ENCODE measurements at regions not wholly inside any gene's neighbourhood (a gene's known extent, or its start where the extent isn't known, plus 50 kb on each side); places are given as distances from the start of the nearest gene placed in this dataset.

DNA sequence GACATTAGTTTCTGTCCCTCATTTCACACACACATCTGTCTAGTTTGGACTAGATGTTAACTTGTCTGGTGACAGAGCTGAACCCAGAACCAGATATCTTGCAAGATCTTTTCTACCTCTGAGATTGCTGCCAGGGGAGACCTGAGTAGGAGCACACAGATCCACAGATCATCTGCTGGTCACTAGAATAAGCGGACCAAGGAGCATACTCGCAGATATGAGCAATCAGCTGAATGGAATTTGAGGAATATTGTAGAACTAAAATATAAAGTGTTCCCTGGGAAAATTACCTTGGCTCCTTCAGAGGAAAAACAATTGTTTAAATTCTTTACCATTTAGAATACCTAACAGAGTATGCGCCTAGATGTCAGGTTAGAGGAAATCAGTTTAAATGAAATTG is 90.7 kb downstream of the TNFSF18 start:
- DNase-seq: no peak

DNA sequence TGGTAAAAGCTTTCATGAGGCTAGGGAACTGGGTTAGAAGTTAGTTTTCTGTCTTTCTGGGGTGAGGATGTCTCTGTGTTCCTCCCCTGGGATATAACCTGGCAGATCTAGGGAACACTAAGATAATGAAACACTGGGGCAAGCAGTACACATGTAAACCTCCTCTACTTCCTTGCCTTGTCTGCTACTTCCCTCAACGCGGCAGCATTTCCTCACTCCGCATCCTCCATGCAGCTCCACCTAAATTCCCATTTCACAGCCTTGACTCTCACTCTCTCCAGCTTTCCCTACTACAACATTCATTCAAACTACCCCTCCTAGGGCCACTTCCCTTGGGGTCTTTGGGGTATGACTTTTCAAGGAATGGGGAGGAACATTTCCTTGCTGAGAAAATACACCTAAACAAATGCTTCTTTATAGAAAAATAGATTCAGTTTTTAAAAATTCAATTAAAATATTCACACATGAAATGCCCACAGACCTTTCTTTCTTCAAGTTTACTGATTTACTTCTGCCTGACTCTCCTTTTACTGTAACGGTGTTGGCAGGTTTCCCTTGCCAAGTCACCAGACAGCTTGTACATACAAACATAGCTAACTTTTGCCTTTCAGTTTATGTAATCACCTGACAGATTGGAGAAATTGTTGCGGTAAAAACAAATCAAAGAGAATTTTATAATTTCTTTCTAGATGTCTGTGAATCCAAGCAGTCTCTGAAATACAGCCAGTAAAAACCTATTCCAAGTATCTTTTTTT is 90.1 kb downstream of the TNFSF18 start:
- no peak for DNase-seq

GRCh38 chr1:172964864-172965263 is 85.9 kb downstream of the TNFSF18 start:
- DNase-seq: no peak

DNA sequence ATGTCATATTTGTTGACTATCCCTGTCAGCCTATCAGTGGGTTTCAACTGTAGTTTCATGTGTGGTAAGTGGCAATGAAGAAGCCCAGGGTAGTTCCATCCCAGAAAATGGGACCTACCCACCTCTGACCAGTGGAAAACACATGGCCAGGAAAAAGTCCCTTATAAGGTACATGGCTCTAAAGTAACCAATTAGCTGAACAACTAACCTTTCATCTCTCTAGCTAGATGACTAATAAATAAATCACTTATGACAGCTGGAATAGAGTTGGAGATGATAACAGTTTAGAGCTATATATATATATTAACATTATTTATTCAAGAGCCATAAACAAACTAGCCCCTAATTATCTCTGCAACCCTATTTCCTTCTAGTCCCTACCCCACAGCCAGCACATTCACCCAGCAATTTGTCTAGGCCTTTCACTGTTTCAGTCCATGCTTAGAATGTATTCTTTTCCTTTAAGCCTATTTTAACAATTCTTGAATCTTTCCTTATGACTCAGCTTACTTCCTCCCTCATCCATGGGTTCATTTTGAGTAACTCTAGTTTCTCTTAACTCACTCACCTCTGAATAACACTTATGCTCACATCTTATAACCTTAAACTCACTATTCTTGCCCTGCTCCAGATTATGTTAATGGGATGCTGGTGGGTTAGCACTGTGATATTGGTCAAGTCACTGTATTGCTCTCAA is 83.7 kb downstream of the TNFSF18 start:
- no peak for DNase-seq

- DNase-seq: no peak
Measured at GRCh38 chr1:172967936-172968335, 82.8 kb downstream of the TNFSF18 start.

GRCh38 chr1:172969611-172970010 is 81.1 kb downstream of the TNFSF18 start:
- no peak for DNase-seq

GRCh38 chr1:172970186-172970585 is 80.6 kb downstream of the TNFSF18 start:
- no peak for DNase-seq

GRCh38 chr1:172971241-172971640 is 79.5 kb downstream of the TNFSF18 start:
- DNase-seq: no peak

GRCh38 chr1:172972258-172972657 is 78.5 kb downstream of the TNFSF18 start:
- DNase-seq: no peak

GRCh38 chr1:172973424-172973823 is 77.3 kb downstream of the TNFSF18 start:
- DNase-seq: no peak

- no peak for DNase-seq
Measured at GRCh38 chr1:172976222-172977041, 74.3 kb downstream of the TNFSF18 start.

DNA sequence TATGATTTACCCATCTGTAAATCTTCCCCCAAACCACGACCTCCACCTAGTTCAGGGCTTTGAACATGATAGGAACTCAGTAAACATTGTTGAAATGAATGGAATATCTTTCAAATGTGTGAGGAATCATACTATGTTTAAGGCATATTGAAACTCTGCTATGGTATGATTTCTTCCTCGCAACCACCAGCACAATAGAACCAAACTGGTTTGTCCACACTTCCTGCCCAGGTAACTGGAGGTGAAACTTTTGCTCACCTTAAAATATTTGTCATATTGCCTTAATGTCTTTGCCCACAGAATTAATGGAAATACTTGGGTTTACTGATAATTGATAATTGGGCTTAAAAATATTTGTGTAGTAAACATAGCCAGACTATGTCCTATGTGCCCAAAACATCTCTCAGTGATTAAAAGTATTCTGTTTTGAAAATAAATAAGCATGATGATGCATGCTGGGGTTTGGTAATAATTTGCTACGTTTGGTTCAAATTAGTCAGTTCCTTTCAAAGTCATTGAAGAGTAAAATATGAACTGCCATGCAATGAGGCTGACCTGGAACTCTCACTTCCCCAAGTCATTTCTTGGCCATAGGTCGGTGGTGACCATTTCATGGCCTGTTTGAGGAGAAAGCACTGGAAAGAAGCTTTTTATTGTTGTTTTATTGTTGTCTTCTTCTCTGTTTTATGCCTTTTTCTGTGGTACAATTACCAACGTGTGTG is 73.3 kb downstream of the TNFSF18 start:
- no peak for DNase-seq

GRCh38 chr1:172978595-172978994 is 72.1 kb downstream of the TNFSF18 start:
- DNase-seq: no peak

GRCh38 chr1:172979828-172980227 is 70.9 kb downstream of the TNFSF18 start:
- DNase-seq: no peak

GRCh38 chr1:172980456-172980855 is 70.3 kb downstream of the TNFSF18 start:
- no peak for DNase-seq

- DNase-seq: no peak
Measured at GRCh38 chr1:172980971-172981370, 69.8 kb downstream of the TNFSF18 start.
